Stimulated activated CD4-positive, alpha-beta T cell treated with anti-CD3 and anti-CD28 coated beads, Interleukin-4, amount 100 ng/mL, for 48 hours (primary cell): ENCODE measurements at regions not wholly inside any gene's neighbourhood (a gene's known extent, or its start where the extent isn't known, plus 50 kb on each side); places are given as distances from the start of the nearest gene placed in this dataset.

Source experiments
- DNase-seq, 2 donors: peaks; one replicate each; pipeline ENCODE4 v3.0.0-alpha.2; 2020; ENCODE audit warnings: low read depth in 2 of 2

- DNase-seq, result no peak
Measured at GRCh38 chr2:111689941-111690340, 194.1 kb downstream of the ANAPC1 start.

GRCh38 chr2:111691164-111691875, 192.7 kb downstream of the ANAPC1 start:
- no peak for DNase-seq

- DNase-seq, result no peak
Measured at GRCh38 chr2:111692311-111692710, 191.7 kb downstream of the ANAPC1 start.

- no peak for DNase-seq
Measured at GRCh38 chr2:111694700-111695101, 189.3 kb downstream of the ANAPC1 start.

DNA sequence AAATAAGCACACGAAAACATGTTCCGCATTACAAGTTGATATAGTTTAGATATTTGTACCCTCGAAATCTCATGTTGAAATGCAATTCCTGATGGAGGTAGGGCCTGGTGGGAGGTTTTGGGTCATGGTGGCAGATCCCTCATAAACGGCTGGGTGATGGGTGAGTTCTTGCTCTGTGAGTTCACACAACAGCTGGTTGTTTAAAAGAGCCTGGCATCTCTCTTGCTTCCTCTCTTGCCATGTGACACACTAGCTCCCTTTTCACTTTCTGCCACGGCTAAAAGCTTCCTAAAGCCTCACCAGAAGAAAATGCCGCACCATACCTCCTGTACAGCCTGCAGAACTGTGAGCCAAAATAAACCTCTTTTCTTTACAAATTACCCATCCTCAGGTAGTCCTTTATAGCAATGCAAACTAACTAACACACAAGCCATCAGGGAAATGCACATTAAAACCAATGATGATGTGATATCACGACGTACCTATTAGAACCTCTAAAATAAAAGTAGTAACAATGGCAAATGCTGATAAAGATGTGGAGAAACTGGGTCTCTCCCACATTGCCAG, 188.5 kb downstream of the ANAPC1 start:
- DNase-seq, result no peak

- DNase-seq, result no peak
Measured at GRCh38 chr2:111696226-111696625, 187.8 kb downstream of the ANAPC1 start.

DNA sequence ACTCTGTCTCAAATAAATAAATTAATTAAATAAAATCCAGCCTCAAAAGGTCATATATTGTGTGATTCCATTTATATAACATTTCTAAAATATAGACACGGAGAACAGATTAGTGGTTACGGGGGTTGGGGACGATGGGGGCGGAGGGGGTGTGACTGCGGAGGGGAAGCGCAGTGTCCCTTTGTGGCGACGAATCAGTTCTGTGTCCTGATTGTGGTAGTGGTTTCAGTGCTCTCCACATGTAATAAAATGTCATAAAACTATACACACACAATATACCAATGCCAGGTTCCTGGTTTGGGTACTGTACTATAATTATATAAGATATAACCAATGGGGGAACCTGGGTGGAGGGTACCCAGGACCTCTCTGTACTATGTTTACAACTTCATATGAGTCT, 186.4 kb downstream of the ANAPC1 start:
- no peak for DNase-seq

DNA sequence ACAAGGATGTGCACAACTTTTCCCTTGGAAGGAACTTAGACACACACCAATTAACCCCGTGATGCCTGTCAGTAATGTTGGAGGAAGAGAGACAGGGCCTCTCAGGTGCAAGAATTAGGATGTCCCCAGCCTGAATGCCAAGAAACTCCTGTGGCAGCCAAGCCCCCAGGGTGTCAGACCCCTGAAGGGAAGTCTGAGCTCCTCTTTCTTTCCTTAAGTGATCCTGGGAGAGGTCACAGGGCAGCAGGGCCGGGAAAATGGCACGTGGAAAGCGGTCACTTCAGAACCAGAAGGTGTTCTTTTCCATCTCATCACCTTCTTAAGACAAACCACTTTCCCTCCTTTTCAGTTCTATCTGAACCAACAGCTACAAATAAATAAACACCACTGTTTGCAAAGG, 185.9 kb downstream of the ANAPC1 start:
- no peak for DNase-seq

- peak in 1 of 2 donors; percentile 42 for DNase-seq
Measured at GRCh38 chr2:111698743-111699554, 185.0 kb downstream of the ANAPC1 start.

- no peak for DNase-seq
Measured at GRCh38 chr2:111701266-111701665, 182.7 kb downstream of the ANAPC1 start.

- DNase-seq, result no peak
Measured at GRCh38 chr2:111701798-111702118, 182.2 kb downstream of the ANAPC1 start.

DNA sequence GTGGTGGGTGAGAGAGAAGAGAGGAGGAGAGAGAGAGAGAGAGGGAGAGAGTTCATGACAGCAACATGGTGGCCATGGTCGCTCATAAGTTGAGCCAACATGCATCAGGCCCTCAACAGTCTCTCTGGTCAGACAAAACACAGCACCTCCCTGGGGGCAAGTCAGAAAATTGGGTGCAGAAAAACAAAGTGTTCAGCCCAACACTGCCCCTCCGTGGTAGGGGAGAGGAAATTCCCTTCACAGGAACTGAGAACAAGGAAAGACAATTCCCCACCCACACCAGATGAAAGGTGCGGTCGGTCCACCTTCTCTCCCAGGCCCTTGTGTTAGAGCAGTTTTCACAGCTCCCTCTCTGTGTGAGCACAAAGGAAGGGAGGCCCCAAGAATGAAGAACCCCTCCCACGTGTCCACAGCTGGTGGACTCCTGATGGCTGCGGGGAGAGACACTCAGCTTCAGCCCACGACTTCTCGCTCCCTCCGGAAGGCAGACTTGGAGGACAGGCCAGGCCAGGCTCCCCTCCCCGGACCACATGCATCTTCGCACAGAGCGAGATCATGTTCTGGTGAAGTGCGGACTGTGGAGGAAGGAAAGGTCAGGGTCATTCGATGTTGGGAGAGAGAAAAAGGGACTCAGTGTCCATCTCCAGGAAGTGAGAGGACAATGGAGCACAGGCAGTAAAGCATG, 181.7 kb downstream of the ANAPC1 start:
- peak; percentile 40 to 47 for DNase-seq

- DNase-seq, result no peak
Measured at GRCh38 chr2:111702804-111703196, 181.2 kb downstream of the ANAPC1 start.

GRCh38 chr2:111703759-111704158, 180.2 kb downstream of the ANAPC1 start:
- DNase-seq, result no peak

DNA sequence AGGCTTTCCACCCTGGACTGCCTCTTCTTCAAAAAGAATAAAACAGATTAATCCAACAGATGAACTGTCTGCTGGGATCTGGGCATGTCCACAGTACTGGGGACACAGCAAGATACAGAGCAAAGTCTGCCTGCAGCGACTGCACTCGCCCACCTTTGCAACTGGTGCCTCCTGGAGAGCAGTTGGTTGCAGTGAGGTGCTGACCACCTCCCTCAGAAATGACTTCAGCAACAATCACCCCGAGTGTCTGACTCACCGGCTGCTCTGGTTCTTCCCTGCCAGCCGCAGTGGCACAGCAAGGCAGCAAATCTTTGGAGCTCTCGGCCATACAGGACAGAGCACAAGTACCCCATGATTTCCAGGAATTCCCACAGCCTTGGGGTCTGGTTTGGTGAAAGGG, 179.7 kb downstream of the ANAPC1 start:
- DNase-seq, result no peak

GRCh38 chr2:111705239-111705638, 178.8 kb downstream of the ANAPC1 start:
- DNase-seq, result no peak

GRCh38 chr2:111705711-111706336, 178.2 kb downstream of the ANAPC1 start:
- peak in 1 of 2 donors; percentile 54 for DNase-seq

DNA sequence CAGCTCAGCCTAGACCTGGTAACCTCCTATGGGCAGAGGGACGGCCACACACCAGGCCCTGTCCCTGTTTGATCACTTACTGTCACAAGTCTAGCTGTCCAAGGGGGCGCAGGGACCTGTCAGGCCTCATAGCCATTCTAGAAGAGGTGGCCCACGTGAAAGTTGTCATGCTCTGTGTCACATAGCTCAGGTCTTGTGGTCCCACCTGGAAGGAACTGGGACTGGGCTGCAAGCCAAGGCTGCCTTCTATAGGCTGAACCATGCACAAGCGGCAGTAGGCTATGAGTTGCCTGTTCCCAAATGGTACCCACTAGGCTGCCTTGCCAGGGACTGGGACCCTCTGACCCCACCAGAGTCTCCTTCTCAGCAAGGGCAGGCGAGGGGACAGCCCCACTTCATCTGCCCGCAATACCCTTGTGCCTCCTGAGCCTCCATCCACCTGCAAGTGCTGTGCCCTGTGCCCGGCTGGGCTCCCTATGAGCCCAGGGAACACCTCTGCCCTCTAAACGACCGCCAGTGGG, 177.5 kb downstream of the ANAPC1 start:
- no peak for DNase-seq

DNA sequence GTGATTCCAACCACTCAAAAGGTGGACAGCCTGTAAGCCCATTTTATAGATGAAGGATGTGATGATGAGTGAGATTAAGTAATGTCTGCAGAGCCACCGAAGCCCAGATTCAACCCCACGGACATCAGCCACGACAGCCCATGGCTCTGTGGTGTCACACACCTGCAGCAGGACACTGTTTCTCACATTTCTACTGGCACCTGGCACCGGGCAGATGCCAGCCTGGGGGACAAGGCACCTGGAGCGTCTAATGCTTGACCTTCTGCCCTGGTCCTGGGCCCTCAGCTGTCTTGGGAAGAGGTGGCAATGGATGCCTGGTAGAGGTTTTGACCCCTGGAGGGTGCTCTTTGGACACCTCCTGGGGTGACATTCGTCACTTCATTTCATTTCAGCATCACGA, 176.3 kb downstream of the ANAPC1 start:
- no peak for DNase-seq

DNA sequence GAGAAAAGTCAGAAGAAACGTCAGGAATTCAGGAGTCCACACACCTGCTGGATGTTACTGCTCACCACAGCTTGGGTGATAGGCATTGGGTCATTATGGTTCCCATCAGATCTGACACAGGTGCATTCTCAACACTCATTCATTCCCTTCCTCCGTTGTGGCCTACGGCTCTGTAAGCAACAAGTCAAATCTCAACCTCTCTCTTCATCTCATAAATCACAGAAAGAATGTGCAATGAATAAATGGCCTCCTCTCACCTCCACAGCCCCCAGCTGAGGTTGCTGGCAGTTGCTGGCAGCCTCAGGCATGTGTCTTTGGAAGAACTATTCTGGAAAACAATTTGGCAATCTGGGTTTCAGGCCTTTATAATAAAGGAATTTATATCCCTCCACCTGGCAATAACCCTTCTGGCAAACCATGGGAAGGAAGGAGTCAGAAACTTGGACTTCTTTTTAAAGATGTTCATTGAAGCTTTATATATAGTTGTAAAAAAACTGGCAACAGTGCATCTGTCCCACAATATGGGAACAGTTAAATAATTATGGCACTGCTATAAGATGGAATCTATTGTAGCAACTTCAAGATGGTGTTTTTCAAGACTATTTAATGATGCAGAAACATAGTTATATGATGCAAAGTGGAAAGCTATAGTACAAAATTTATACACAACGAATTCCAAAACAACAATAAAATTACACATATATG, 175.4 kb downstream of the ANAPC1 start:
- no peak for DNase-seq

DNA sequence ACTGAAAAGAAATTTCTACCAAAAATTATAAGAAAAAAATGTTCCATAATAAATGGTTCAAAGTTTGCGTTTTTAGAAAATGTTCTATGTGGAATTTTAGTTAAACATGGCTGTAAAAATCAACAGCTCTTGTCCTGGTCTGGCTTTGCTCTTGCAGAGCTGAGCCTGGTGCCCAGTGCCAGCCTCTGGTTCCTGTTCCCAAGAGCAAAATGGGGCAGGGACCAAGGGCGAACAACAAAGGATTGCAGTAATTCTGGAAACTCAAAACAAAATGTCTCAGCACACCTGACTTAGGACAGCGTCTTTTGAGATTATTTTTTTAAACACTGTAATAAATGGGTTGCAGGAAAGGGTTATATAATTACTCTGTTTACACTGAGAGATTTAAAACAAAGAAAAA, 174.7 kb downstream of the ANAPC1 start:
- no peak for DNase-seq
